ENCODE measurements at regions not wholly inside any gene's neighbourhood (a gene's known extent, or its start where the extent isn't known, plus 50 kb on each side); places are given as distances from the start of the nearest gene placed in this dataset.

DNA sequence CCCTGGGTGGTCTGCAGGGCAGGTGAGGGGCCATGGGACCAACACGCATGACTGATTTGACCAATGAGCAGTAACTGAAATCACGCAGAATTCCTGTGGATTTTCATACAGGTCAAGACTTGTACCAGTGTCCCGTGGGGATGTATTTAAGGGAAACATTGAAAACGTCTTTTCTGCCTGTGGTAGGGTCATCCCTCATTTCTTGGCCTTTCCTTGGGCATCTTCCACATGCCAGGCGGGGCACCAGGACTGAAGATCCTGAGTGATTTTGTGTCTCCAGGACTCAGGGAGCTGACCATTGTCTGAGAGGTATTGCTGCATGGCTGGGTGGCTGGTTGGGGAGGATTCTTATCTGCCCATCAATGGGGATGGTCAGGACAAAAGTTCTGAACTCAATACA is 289.0 kb downstream of the GLRX3 start:
- in situ Hi-C loops (cut with HindIII; ENCODE audit: low pct_unique_long_range_greater_than_20kb, low sequenced_read_pairs) (no loop called here), intact Hi-C loops (cut with micrococcal nuclease; ENCODE audit: unreplicated experiment) (no loop called here)
- no peak overlapping the region for H3K4me3 ChIP-seq (ENCODE audit: low read depth in 2 of 2, low read length in 2 of 2)
- H3K27ac ChIP-seq (ENCODE audit: low read length) = no peak overlapping the region
- no peak for DNase-seq (ENCODE audit: low read depth, low spot score)
- ChIA-PET POLR2A (no interaction called here), CTCF (no interaction called here)
- no TSS peak for BruUV-seq (replicated peaks)
- no peaks in the 10 kb centered on the region for H3K4me1 ChIP-seq (ENCODE audit: control insufficient read depth, insufficient read depth, low read length)
- no peak for ATAC-seq
- TF ChIP-seq TCF7L2 (IDR thresholded peaks at IDR 0.05; ENCODE audit: low read depth, low read length) = no peak
- TF ChIP-seq, protein P1, sequence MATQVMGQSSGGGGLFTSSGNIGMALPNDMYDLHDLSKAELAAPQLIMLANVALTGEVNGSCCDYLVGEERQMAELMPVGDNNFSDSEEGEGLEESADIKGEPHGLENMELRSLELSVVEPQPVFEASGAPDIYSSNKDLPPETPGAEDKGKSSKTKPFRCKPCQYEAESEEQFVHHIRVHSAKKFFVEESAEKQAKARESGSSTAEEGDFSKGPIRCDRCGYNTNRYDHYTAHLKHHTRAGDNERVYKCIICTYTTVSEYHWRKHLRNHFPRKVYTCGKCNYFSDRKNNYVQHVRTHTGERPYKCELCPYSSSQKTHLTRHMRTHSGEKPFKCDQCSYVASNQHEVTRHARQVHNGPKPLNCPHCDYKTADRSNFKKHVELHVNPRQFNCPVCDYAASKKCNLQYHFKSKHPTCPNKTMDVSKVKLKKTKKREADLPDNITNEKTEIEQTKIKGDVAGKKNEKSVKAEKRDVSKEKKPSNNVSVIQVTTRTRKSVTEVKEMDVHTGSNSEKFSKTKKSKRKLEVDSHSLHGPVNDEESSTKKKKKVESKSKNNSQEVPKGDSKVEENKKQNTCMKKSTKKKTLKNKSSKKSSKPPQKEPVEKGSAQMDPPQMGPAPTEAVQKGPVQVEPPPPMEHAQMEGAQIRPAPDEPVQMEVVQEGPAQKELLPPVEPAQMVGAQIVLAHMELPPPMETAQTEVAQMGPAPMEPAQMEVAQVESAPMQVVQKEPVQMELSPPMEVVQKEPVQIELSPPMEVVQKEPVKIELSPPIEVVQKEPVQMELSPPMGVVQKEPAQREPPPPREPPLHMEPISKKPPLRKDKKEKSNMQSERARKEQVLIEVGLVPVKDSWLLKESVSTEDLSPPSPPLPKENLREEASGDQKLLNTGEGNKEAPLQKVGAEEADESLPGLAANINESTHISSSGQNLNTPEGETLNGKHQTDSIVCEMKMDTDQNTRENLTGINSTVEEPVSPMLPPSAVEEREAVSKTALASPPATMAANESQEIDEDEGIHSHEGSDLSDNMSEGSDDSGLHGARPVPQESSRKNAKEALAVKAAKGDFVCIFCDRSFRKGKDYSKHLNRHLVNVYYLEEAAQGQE (IDR thresholded peaks at IDR 0.05; ENCODE audit: insufficient read depth in 1 of 2, low read depth in 2 of 2, low read length in 1 of 2) = no peak
- H3K9me3 ChIP-seq (ENCODE audit: control insufficient read depth, insufficient read depth, low read depth, low read length) = no peaks in the 10 kb centered on the region
- no peaks in the 10 kb centered on the region for H3K36me3 ChIP-seq (ENCODE audit: control insufficient read depth, insufficient read depth, low read length)
- peaks cover 2% of the 10 kb centered on the region; the same call in 1 of the 2 replicates for H3K27me3 ChIP-seq (ENCODE audit: control insufficient read depth, insufficient read depth, low read length)

DNA sequence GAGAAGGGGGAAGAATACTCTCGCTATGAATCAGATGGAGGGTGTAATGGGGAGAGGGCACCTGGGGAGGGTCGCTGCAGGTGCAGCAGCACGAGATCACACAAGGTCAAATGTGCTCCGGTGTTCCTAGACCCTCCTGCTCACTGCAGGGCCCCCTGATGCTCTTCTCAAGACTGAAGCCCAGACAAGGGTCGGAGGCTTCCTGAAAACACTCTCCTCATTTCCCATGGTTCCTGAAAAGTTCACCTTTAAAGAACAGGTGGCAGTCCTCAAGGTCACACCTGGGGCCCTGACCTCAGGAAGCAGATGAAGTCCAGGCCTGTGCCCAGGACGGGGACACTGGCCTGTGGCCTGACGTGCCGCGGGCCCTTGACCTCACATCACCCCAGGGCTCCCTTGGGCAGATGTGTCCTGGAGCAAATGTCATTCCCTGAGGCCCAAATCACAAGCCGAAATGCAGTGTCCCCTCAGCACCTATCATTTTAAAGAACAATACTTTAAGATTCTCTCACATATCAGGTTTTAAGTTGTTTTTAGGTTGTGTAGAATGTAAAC is 289.8 kb downstream of the GLRX3 start:
- Histone ChIP-seq H3K36me3 (ENCODE audit: control insufficient read depth, insufficient read depth, low read length) (no peaks in the 10 kb centered on the region), H3K4me1 (ENCODE audit: control insufficient read depth, insufficient read depth, low read length) (no peaks in the 10 kb centered on the region), H3K9me3 (ENCODE audit: control insufficient read depth, insufficient read depth, low read depth, low read length) (no peaks in the 10 kb centered on the region), H3K27me3 (ENCODE audit: control insufficient read depth, insufficient read depth, low read length) (peaks cover 2% of the 10 kb centered on the region; the same call in 1 of the 2 replicates), H3K27ac (ENCODE audit: low read length) (no peak overlapping the region), H3K4me3 (ENCODE audit: low read depth in 2 of 2, low read length in 2 of 2) (no peak overlapping the region)
- in situ Hi-C loops (cut with HindIII; ENCODE audit: low pct_unique_long_range_greater_than_20kb, low sequenced_read_pairs) = no loop called here
- POLR2A ChIA-PET = no interaction called here
- DNase-seq (ENCODE audit: low read depth, low spot score) (no peak), ATAC-seq (no peak)
- intact Hi-C loops (cut with micrococcal nuclease; ENCODE audit: unreplicated experiment) = no loop called here
- no peak for TF ChIP-seq SIN3A (IDR thresholded peaks at IDR 0.05; ENCODE audit: borderline replicate concordance, insufficient read depth, low read depth, low read length)
- TF ChIP-seq, protein P1 (IDR thresholded peaks at IDR 0.05; ENCODE audit: insufficient read depth in 1 of 2, low read depth in 2 of 2, low read length in 1 of 2) = no peak
- TF ChIP-seq POLR2AphosphoS5 (IDR thresholded peaks at IDR 0.05; ENCODE audit: low read depth, low read length) = no peak
- no peak for TF ChIP-seq TCF7L2 (IDR thresholded peaks at IDR 0.05; ENCODE audit: low read depth, low read length)
- TF ChIP-seq, protein P2, sequence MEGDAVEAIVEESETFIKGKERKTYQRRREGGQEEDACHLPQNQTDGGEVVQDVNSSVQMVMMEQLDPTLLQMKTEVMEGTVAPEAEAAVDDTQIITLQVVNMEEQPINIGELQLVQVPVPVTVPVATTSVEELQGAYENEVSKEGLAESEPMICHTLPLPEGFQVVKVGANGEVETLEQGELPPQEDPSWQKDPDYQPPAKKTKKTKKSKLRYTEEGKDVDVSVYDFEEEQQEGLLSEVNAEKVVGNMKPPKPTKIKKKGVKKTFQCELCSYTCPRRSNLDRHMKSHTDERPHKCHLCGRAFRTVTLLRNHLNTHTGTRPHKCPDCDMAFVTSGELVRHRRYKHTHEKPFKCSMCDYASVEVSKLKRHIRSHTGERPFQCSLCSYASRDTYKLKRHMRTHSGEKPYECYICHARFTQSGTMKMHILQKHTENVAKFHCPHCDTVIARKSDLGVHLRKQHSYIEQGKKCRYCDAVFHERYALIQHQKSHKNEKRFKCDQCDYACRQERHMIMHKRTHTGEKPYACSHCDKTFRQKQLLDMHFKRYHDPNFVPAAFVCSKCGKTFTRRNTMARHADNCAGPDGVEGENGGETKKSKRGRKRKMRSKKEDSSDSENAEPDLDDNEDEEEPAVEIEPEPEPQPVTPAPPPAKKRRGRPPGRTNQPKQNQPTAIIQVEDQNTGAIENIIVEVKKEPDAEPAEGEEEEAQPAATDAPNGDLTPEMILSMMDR (IDR thresholded peaks at IDR 0.05) = no peak
- CTCF ChIA-PET = no interaction called here
- BruUV-seq (replicated peaks) = no TSS peak
